ENCODE measurements at regions not wholly inside any gene's neighbourhood (a gene's known extent, or its start where the extent isn't known, plus 50 kb on each side); places are given as distances from the start of the nearest gene placed in this dataset.
A peak's percentile ranks its signal among the peaks of the same experiment; 100 is the strongest.

- no peak for DNase-seq
- Histone ChIP-seq H3K27me3 (no peaks in the 10 kb centered on the region), H3K4me1 (peaks cover 0 to 6% (median 2%) of the 10 kb centered on the region in 4 donors), H3K9me3 (peaks cover 0 to 6% (median 0%) of the 10 kb centered on the region in 4 donors), H3K27ac (no peak overlapping the region), H3K4me3 (no peak overlapping the region), H3K36me3 (no peaks in the 10 kb centered on the region)
- 86 to 93% (median 89%) methylated on average over 5 of the region's 5 CpGs for WGBS, 5 donors
- intact Hi-C loops (cut with DNase I; ENCODE audit: low total_unique reads): no loop called here
- TF ChIP-seq EP300 (IDR thresholded peaks at IDR 0.05) (no peak), POLR2A (IDR thresholded peaks at IDR 0.05) (no peak), CTCF (IDR thresholded peaks at IDR 0.05) (no peak), POLR2AphosphoS5 (IDR thresholded peaks at IDR 0.05) (no peak)
These were observed 698.6 kb upstream of the NRP1 start for GRCh38 chr10:34033078-34033477.

GRCh38 chr10:34032564-34032963 lies 698.1 kb upstream of the NRP1 start:
- no peak overlapping the region for H3K4me3 ChIP-seq
- H3K4me1 ChIP-seq: peaks cover 0 to 6% (median 2%) of the 10 kb centered on the region in 4 donors
- intact Hi-C loops (cut with DNase I; ENCODE audit: low total_unique reads): no loop called here
- TF ChIP-seq CTCF (IDR thresholded peaks at IDR 0.05) (no peak), POLR2A (IDR thresholded peaks at IDR 0.05) (no peak), EP300 (IDR thresholded peaks at IDR 0.05) (no peak), POLR2AphosphoS5 (IDR thresholded peaks at IDR 0.05) (no peak)
- H3K27me3 ChIP-seq: no peaks in the 10 kb centered on the region
- no peak overlapping the region for H3K27ac ChIP-seq
- peaks cover 0 to 6% (median 0%) of the 10 kb centered on the region in 4 donors for H3K9me3 ChIP-seq
- no peaks in the 10 kb centered on the region for H3K36me3 ChIP-seq
- DNase-seq: no peak
- 89 to 100% (median 96%) methylated on average over 3 of the region's 3 CpGs for WGBS, 5 donors

- peak in 1 of 2 donors; percentile 26 for DNase-seq
- no peaks in the 10 kb centered on the region for H3K27me3 ChIP-seq
- H3K27ac ChIP-seq: no peak overlapping the region
- peaks cover 0 to 6% (median 2%) of the 10 kb centered on the region in 4 donors for H3K4me1 ChIP-seq
- 44 to 69% (median 50%) methylated on average over 3 of the region's 3 CpGs for WGBS, 5 donors
- no peak overlapping the region for H3K4me3 ChIP-seq
- H3K9me3 ChIP-seq: peaks cover 0 to 6% (median 0%) of the 10 kb centered on the region in 4 donors
- intact Hi-C loops (cut with DNase I; ENCODE audit: low total_unique reads): no loop called here
- TF ChIP-seq EP300 (IDR thresholded peaks at IDR 0.05) (no peak), CTCF (IDR thresholded peaks at IDR 0.05) (no peak), POLR2A (IDR thresholded peaks at IDR 0.05) (no peak), POLR2AphosphoS5 (IDR thresholded peaks at IDR 0.05) (peak in 2 of 3 donors; percentile 14 to 61)
- no peaks in the 10 kb centered on the region for H3K36me3 ChIP-seq
These were observed 696.9 kb upstream of the NRP1 start for GRCh38 chr10:34031400-34031799.

GRCh38 chr10:34029455-34029854 lies 695.0 kb upstream of the NRP1 start:
- peaks cover 0 to 10% (median 7%) of the 10 kb centered on the region in 4 donors for H3K4me1 ChIP-seq
- 85 to 100% (median 90%) methylated on average over 8 to 10 of the region's 10 CpGs for WGBS, 5 donors
- no peaks in the 10 kb centered on the region for H3K36me3 ChIP-seq
- no peak overlapping the region for H3K27ac ChIP-seq
- H3K4me3 ChIP-seq: no peak overlapping the region
- H3K27me3 ChIP-seq: no peaks in the 10 kb centered on the region
- H3K9me3 ChIP-seq: peaks cover 0 to 5% (median 0%) of the 10 kb centered on the region in 4 donors
- TF ChIP-seq POLR2AphosphoS5 (IDR thresholded peaks at IDR 0.05): no peak
- no peak for TF ChIP-seq POLR2A (IDR thresholded peaks at IDR 0.05)
- no peak for TF ChIP-seq CTCF (IDR thresholded peaks at IDR 0.05)
- no peak for TF ChIP-seq EP300 (IDR thresholded peaks at IDR 0.05)
- intact Hi-C loops (cut with DNase I; ENCODE audit: low total_unique reads): no loop called here
- no peak for DNase-seq

All from stomach (tissue), 8 donors.